ENCODE measurements at regions not wholly inside any gene's neighbourhood (a gene's known extent, or its start where the extent isn't known, plus 50 kb on each side); places are given as distances from the start of the nearest gene placed in this dataset.

DNA sequence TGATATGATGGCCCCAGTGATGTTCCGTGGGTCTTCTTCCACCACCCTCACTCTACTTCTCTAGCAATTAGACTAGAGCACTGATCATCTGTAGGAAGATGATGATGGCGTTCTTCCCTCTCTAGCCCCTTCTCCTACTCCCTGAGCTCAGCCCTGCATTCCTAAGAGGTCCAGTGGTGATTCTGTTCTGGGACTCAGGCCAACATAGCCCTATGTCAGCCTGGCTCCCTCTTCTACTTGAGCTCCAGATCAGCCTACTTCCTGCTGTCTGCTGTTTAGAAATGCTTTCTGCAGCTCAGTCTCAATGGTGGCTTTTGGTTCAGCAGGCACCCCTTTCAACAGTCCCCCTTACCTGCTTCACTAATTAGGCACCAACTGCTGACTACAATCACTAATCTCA lies 86.1 kb upstream of the ZBED5 start:
- TF ChIP-seq CTCF (IDR thresholded peaks at IDR 0.05) (no peak), POLR2A (IDR thresholded peaks at IDR 0.05) (no peak), POLR2AphosphoS5 (IDR thresholded peaks at IDR 0.05) (no peak), EP300 (IDR thresholded peaks at IDR 0.05) (no peak)
- Histone ChIP-seq H3K4me1 (peaks cover 0 to 6% (median 0%) of the 10 kb centered on the region in 4 donors), H3K4me3 (no peak overlapping the region), H3K27me3 (no peaks in the 10 kb centered on the region), H3K36me3 (no peaks in the 10 kb centered on the region), H3K27ac (no peak overlapping the region), H3K9me3 (no peaks in the 10 kb centered on the region)
- no peak for DNase-seq
- intact Hi-C loops (cut with DNase I; ENCODE audit: low total_unique reads) = no loop called here
- 81 to 97% (median 85%) methylated on average over 2 of the region's 2 CpGs for WGBS, 5 donors

GRCh38 chr11:10942620-10943019 lies 84.8 kb upstream of the ZBED5 start:
- Histone ChIP-seq H3K27me3 (no peaks in the 10 kb centered on the region), H3K9me3 (no peaks in the 10 kb centered on the region), H3K4me1 (peaks cover 0 to 6% (median 0%) of the 10 kb centered on the region in 4 donors), H3K27ac (no peak overlapping the region), H3K4me3 (no peak overlapping the region), H3K36me3 (no peaks in the 10 kb centered on the region)
- DNase-seq = no peak
- intact Hi-C loops (cut with DNase I; ENCODE audit: low total_unique reads) = no loop called here
- WGBS, 5 donors = 68 to 83% (median 82%) methylated on average over 3 of the region's 3 CpGs
- TF ChIP-seq EP300 (IDR thresholded peaks at IDR 0.05) = no peak
- no peak for TF ChIP-seq POLR2A (IDR thresholded peaks at IDR 0.05)
- no peak for TF ChIP-seq POLR2AphosphoS5 (IDR thresholded peaks at IDR 0.05)

DNA sequence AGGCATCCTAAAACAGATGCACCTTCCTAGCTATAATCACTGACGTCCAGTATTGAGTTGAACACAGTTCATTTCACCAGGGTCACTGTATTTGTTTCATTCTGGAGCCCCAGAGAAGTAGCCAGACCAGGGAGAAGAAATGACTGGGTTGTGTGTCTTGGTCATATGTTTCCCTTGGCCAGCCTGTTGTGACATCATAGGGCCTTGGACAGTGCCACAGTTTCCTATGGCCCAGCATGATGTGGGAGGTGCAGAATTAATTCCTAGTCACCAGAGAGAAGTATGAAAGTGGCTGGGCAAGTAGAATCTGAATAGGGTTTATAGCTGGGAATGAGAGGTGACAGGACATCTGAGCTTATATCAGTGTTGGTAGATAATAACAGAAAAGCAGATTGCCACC lies 84.0 kb upstream of the ZBED5 start:
- H3K4me1 ChIP-seq = peaks cover 0 to 6% (median 0%) of the 10 kb centered on the region in 4 donors
- TF ChIP-seq POLR2A (IDR thresholded peaks at IDR 0.05) = no peak
- TF ChIP-seq POLR2AphosphoS5 (IDR thresholded peaks at IDR 0.05) = no peak
- no peak for TF ChIP-seq EP300 (IDR thresholded peaks at IDR 0.05)
- TF ChIP-seq CTCF (IDR thresholded peaks at IDR 0.05) = no peak
- intact Hi-C loops (cut with DNase I; ENCODE audit: low total_unique reads) = no loop called here
- H3K27me3 ChIP-seq = no peaks in the 10 kb centered on the region
- WGBS, 5 donors = 83 to 95% (median 88%) methylated on average over 1 of the region's 1 CpG
- no peak for DNase-seq
- no peak overlapping the region for H3K4me3 ChIP-seq
- no peaks in the 10 kb centered on the region for H3K36me3 ChIP-seq
- no peak overlapping the region for H3K27ac ChIP-seq
- H3K9me3 ChIP-seq = no peaks in the 10 kb centered on the region

GRCh38 chr11:10941414-10941813 lies 83.6 kb upstream of the ZBED5 start:
- no peak for DNase-seq
- intact Hi-C loops (cut with DNase I; ENCODE audit: low total_unique reads) = no loop called here

More at GRCh38 chr11:10941414-10941813, 83.6 kb upstream of the ZBED5 start:
- H3K27me3 ChIP-seq = no peaks in the 10 kb centered on the region
- H3K9me3 ChIP-seq = no peaks in the 10 kb centered on the region
- WGBS, 5 donors = 32 to 47% (median 37%) methylated on average over 1 of the region's 1 CpG
- TF ChIP-seq CTCF (IDR thresholded peaks at IDR 0.05) (no peak), POLR2A (IDR thresholded peaks at IDR 0.05) (no peak), POLR2AphosphoS5 (IDR thresholded peaks at IDR 0.05) (no peak), EP300 (IDR thresholded peaks at IDR 0.05) (no peak)
- H3K27ac ChIP-seq = no peak overlapping the region
- no peak overlapping the region for H3K4me3 ChIP-seq
- peaks cover 0 to 6% (median 0%) of the 10 kb centered on the region in 4 donors for H3K4me1 ChIP-seq
- H3K36me3 ChIP-seq = no peaks in the 10 kb centered on the region

Data from stomach (tissue), 8 donors.